ENCODE measurements at regions not wholly inside any gene's neighbourhood (a gene's known extent, or its start where the extent isn't known, plus 50 kb on each side); places are given as distances from the start of the nearest gene placed in this dataset.

- Histone ChIP-seq H3K27me3 (ENCODE audit: control insufficient read depth in 1 of 2, insufficient read depth in 2 of 2, low read length in 1 of 2) (no peaks in the 10 kb centered on the region), H3K4me3 (ENCODE audit: low read length in 2 of 2) (no peak overlapping the region), H3K4me1 (ENCODE audit: control insufficient read depth in 1 of 2, insufficient read depth in 2 of 2, low read length in 2 of 2) (peaks cover 4 to 13% of the 10 kb centered on the region in 2 donors), H3K27ac (ENCODE audit: low read depth in 1 of 2, low read length in 2 of 2) (no peak overlapping the region), H3K36me3 (ENCODE audit: control insufficient read depth in 1 of 2, insufficient read depth in 2 of 2, low read length in 1 of 2) (no peaks in the 10 kb centered on the region), H3K9me3 (ENCODE audit: control insufficient read depth, low read length) (no peaks in the 10 kb centered on the region)
- DNase-seq (no peak), ATAC-seq (ENCODE audit: low FRiP score) (no peak)
- WGBS, 2 donors = 96 to 97% methylated on average over 7 of the region's 7 CpGs
- intact Hi-C loops (cut with DNase I) = loop anchor here in 1 of 2 donors (10.0 kb wide), 1 partner anchor 164 kb away; the partner anchor contains the start of gene CITED2
Observed at GRCh38 chr6:139538366-139538765, 163.9 kb upstream of the CITED2 start.

- intact Hi-C loops (cut with DNase I) = loop anchor here in 1 of 2 donors (10.0 kb wide), 1 partner anchor 162 kb away; the partner anchor contains the start of gene CITED2
- Histone ChIP-seq H3K4me3 (ENCODE audit: low read length in 2 of 2) (no peak overlapping the region), H3K27ac (ENCODE audit: low read depth in 1 of 2, low read length in 2 of 2) (no peak overlapping the region), H3K4me1 (ENCODE audit: control insufficient read depth in 1 of 2, insufficient read depth in 2 of 2, low read length in 2 of 2) (peaks cover 4 to 13% of the 10 kb centered on the region in 2 donors), H3K9me3 (ENCODE audit: control insufficient read depth, low read length) (no peaks in the 10 kb centered on the region), H3K36me3 (ENCODE audit: control insufficient read depth in 1 of 2, insufficient read depth in 2 of 2, low read length in 1 of 2) (no peaks in the 10 kb centered on the region), H3K27me3 (ENCODE audit: control insufficient read depth in 1 of 2, insufficient read depth in 2 of 2, low read length in 1 of 2) (no peaks in the 10 kb centered on the region)
- DNase-seq = no peak
- no peak for ATAC-seq (ENCODE audit: low FRiP score)
- WGBS, 2 donors = 79 to 83% methylated on average over 8 of the region's 8 CpGs
Observed at GRCh38 chr6:139536751-139537617, 162.5 kb upstream of the CITED2 start.

GRCh38 chr6:139534472-139535115 lies 160.1 kb upstream of the CITED2 start:
- no peak for ATAC-seq (ENCODE audit: low FRiP score)
- WGBS, 2 donors = 15 to 35% methylated on average over 5 of the region's 5 CpGs
- intact Hi-C loops (cut with DNase I) = loop anchor here in 1 of 2 donors (10.0 kb wide), 1 partner anchor 160 kb away; the partner anchor contains the start of gene CITED2

GRCh38 chr6:139533573-139534471 lies 159.4 kb upstream of the CITED2 start:
- Histone ChIP-seq H3K4me3 (ENCODE audit: low read length in 2 of 2) (peak overlapping the region in 1 of 2 donors; percentile 59), H3K36me3 (ENCODE audit: control insufficient read depth in 1 of 2, insufficient read depth in 2 of 2, low read length in 1 of 2) (no peaks in the 10 kb centered on the region), H3K4me1 (ENCODE audit: control insufficient read depth in 1 of 2, insufficient read depth in 2 of 2, low read length in 2 of 2) (peaks cover 0 to 10% of the 10 kb centered on the region in 2 donors), H3K27ac (ENCODE audit: low read depth in 1 of 2, low read length in 2 of 2) (peak overlapping the region in 1 of 2 donors; percentile 42), H3K9me3 (ENCODE audit: control insufficient read depth, low read length) (no peaks in the 10 kb centered on the region), H3K27me3 (ENCODE audit: control insufficient read depth in 1 of 2, insufficient read depth in 2 of 2, low read length in 1 of 2) (no peaks in the 10 kb centered on the region)
- ATAC-seq (ENCODE audit: low FRiP score) (peak; percentile 66), DNase-seq (no peak)
- intact Hi-C loops (cut with DNase I) = loop anchor here in 1 of 2 donors (10.0 kb wide), 1 partner anchor 159 kb away; the partner anchor contains the start of gene CITED2
- 39 to 40% methylated on average over 11 of the region's 11 CpGs for WGBS, 2 donors

More at GRCh38 chr6:139534472-139535115, 160.1 kb upstream of the CITED2 start:
- Histone ChIP-seq H3K9me3 (ENCODE audit: control insufficient read depth, low read length) (no peaks in the 10 kb centered on the region), H3K27me3 (ENCODE audit: control insufficient read depth in 1 of 2, insufficient read depth in 2 of 2, low read length in 1 of 2) (no peaks in the 10 kb centered on the region), H3K27ac (ENCODE audit: low read depth in 1 of 2, low read length in 2 of 2) (peak overlapping the region in 1 of 2 donors; percentile 42), H3K36me3 (ENCODE audit: control insufficient read depth in 1 of 2, insufficient read depth in 2 of 2, low read length in 1 of 2) (no peaks in the 10 kb centered on the region), H3K4me1 (ENCODE audit: control insufficient read depth in 1 of 2, insufficient read depth in 2 of 2, low read length in 2 of 2) (peaks cover 0 to 10% of the 10 kb centered on the region in 2 donors), H3K4me3 (ENCODE audit: low read length in 2 of 2) (no peak overlapping the region)
- no peak for DNase-seq

GRCh38 chr6:139533171-139533570 lies 158.7 kb upstream of the CITED2 start:
- no peak for ATAC-seq (ENCODE audit: low FRiP score)
- Histone ChIP-seq H3K9me3 (ENCODE audit: control insufficient read depth, low read length) (no peaks in the 10 kb centered on the region), H3K4me1 (ENCODE audit: control insufficient read depth in 1 of 2, insufficient read depth in 2 of 2, low read length in 2 of 2) (peaks cover 0 to 10% of the 10 kb centered on the region in 2 donors), H3K27me3 (ENCODE audit: control insufficient read depth in 1 of 2, insufficient read depth in 2 of 2, low read length in 1 of 2) (no peaks in the 10 kb centered on the region), H3K36me3 (ENCODE audit: control insufficient read depth in 1 of 2, insufficient read depth in 2 of 2, low read length in 1 of 2) (no peaks in the 10 kb centered on the region), H3K4me3 (ENCODE audit: low read length in 2 of 2) (no peak overlapping the region), H3K27ac (ENCODE audit: low read depth in 1 of 2, low read length in 2 of 2) (no peak overlapping the region)
- 86 to 88% methylated on average over 4 of the region's 4 CpGs for WGBS, 2 donors
- intact Hi-C loops (cut with DNase I) = loop anchor here in 1 of 2 donors (10.0 kb wide), 1 partner anchor 158 kb away; the partner anchor contains the start of gene CITED2
- no peak for DNase-seq

- intact Hi-C loops (cut with DNase I) = loop anchor here in 1 of 2 donors (10.0 kb wide), 1 partner anchor 157 kb away; the partner anchor contains the start of gene CITED2
- WGBS, 2 donors = 74% methylated on average over 8 of the region's 8 CpGs
- H3K27ac ChIP-seq (ENCODE audit: low read depth in 1 of 2, low read length in 2 of 2) = no peak overlapping the region
- H3K4me3 ChIP-seq (ENCODE audit: low read length in 2 of 2) = no peak overlapping the region
- no peaks in the 10 kb centered on the region for H3K36me3 ChIP-seq (ENCODE audit: control insufficient read depth in 1 of 2, insufficient read depth in 2 of 2, low read length in 1 of 2)
- ATAC-seq (ENCODE audit: low FRiP score) (no peak), DNase-seq (no peak)
- peaks cover 0 to 10% of the 10 kb centered on the region in 2 donors for H3K4me1 ChIP-seq (ENCODE audit: control insufficient read depth in 1 of 2, insufficient read depth in 2 of 2, low read length in 2 of 2)
- H3K27me3 ChIP-seq (ENCODE audit: control insufficient read depth in 1 of 2, insufficient read depth in 2 of 2, low read length in 1 of 2) = no peaks in the 10 kb centered on the region
- no peaks in the 10 kb centered on the region for H3K9me3 ChIP-seq (ENCODE audit: control insufficient read depth, low read length)
Observed at GRCh38 chr6:139531148-139532115, 157.0 kb upstream of the CITED2 start.

- Histone ChIP-seq H3K27ac (ENCODE audit: low read depth in 1 of 2, low read length in 2 of 2) (no peak overlapping the region), H3K4me1 (ENCODE audit: control insufficient read depth in 1 of 2, insufficient read depth in 2 of 2, low read length in 2 of 2) (peaks cover 0 to 10% of the 10 kb centered on the region in 2 donors), H3K27me3 (ENCODE audit: control insufficient read depth in 1 of 2, insufficient read depth in 2 of 2, low read length in 1 of 2) (no peaks in the 10 kb centered on the region), H3K36me3 (ENCODE audit: control insufficient read depth in 1 of 2, insufficient read depth in 2 of 2, low read length in 1 of 2) (no peaks in the 10 kb centered on the region), H3K4me3 (ENCODE audit: low read length in 2 of 2) (no peak overlapping the region), H3K9me3 (ENCODE audit: control insufficient read depth, low read length) (peaks cover 2% of the 10 kb centered on the region)
- intact Hi-C loops (cut with DNase I) = loop anchor here in 1 of 2 donors (10.0 kb wide), 1 partner anchor 156 kb away; the partner anchor contains the start of gene CITED2
- ATAC-seq (ENCODE audit: low FRiP score) (no peak), DNase-seq (no peak)
- 37 to 53% methylated on average over 7 of the region's 7 CpGs for WGBS, 2 donors
Observed at GRCh38 chr6:139530561-139530960, 156.1 kb upstream of the CITED2 start.
